Fibroblast of lung (primary cell): ENCODE measurements at regions not wholly inside any gene's neighbourhood (a gene's known extent, or its start where the extent isn't known, plus 50 kb on each side); places are given as distances from the start of the nearest gene placed in this dataset.
"Not testable (repeated sequence)": the region's sequence is repeated elsewhere in the genome, so short reads cannot be mapped to it uniquely, and the experiment has no call there.

Source experiments
- CTCF ChIP-seq, 2 donors: IDR thresholded peaks in 1 of 2; conservative IDR thresholded peaks in 1 of 2; 1 replicate in 1 of 2; 2 replicates in 1 of 2; pipeline ENCODE4 v1.5.1; 2011 to 2012; ENCODE audit warnings: low read length in 2 of 2, control low read depth in 1 of 2, inconsistent platforms in 1 of 2, low read depth in 1 of 2, mild to moderate bottlenecking in 1 of 2
- EZH2 ChIP-seq: IDR thresholded peaks from 2 replicates; pipeline ENCODE4 v1.5.1; 2012; ENCODE audit warnings: low read length, control low read depth, mild to moderate bottlenecking; ENCODE audit errors: missing control alignments

GRCh38 chr6:101157638-101158037 lies 235.9 kb upstream of the GRIK2 start:
- not testable (repeated sequence) for TF ChIP-seq CTCF (conservative IDR thresholded peaks at IDR 0.05 in 1 of 2, IDR thresholded peaks at IDR 0.05 in 1 of 2; ENCODE audit: low read depth in 1 of 2, low read length in 2 of 2); EZH2
